NOMO-1 treated with DMSO at 0.1 percent for 48 hours (cell line): ENCODE measurements at regions not wholly inside any gene's neighbourhood (a gene's known extent, or its start where the extent isn't known, plus 50 kb on each side); places are given as distances from the start of the nearest gene placed in this dataset.

Experiments
- DNase-seq: peaks from one replicate; lab custom pipeline; 2025; ENCODE audit not compliant: unreplicated experiment; lab: John Stamatoyannopoulos, UW

DNA sequence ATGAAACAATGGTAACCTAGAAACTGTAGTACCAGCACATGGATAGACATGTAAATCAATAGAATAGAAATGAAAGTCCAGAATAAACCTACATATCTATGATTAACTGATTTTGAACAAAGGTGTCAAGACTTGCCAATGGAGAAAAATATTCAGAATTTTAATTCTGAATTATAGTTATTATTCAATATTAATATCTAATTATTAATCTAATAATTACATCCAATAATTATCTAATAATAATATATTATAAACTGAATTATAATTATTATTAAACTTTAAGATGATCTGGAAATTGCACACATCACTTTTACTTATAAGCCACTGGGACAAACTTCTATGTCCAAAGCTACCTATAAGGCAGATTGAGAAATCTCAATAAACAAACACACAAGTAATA, 1365.2 kb upstream of the ADGRL3 start:
- DNase-seq, result no peak

DNA sequence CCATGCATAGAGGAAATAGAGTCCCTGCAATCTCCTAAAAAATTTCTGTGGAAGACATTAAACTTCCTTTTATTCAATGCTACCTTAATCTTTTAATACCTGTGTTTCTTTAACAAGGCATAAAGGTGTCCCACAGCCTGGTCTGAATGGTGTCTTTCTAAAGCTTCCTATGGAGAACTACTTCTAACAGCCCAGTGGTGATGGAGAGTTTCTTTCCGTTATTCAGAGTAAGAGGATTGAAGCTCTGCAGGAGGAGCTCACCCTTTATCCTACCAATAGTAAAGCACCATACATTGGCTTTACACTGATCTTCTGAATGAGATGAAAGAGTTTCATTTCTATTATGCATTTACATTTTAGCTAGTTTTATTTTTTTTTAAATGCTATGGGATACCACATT, 1362.4 kb upstream of the ADGRL3 start:
- no peak for DNase-seq

DNA sequence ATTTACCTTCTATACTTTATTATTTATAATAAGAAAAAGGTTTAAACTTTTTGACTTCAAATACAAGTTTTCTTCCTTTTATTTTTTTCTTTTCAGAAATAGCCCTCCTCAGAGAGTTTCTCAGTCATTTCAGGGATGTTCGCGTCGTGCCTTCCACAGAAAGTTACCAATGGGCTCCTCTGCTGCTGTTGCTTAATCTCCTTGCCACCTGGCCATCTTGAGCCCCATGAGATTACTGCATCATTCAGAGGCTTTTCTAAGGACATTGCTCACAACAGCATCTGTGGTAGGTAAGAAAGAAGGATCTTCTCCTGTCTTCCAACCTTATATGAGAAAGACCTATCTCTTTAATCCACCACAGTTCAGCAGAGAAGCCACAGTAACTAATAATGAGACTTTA, 1361.9 kb upstream of the ADGRL3 start:
- no peak for DNase-seq

DNA sequence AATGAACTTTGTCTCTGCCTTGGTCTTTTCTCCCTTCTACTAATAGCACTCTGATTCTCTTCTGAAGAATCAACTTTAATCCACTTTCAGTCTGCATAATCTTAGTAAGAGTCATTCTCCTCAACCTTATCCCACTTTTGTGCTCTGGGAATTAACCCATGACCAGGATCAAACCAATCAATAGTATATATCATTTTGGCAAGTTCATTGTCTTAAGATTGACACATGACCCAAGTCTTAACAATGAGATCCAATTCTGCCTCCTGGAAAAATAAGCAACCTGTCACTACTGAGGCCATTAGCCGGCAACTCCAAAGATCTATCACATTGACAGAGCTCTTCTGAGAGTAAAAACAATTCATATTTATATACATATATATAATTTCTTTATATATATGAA, 1358.4 kb upstream of the ADGRL3 start:
- DNase-seq, result no peak

DNA sequence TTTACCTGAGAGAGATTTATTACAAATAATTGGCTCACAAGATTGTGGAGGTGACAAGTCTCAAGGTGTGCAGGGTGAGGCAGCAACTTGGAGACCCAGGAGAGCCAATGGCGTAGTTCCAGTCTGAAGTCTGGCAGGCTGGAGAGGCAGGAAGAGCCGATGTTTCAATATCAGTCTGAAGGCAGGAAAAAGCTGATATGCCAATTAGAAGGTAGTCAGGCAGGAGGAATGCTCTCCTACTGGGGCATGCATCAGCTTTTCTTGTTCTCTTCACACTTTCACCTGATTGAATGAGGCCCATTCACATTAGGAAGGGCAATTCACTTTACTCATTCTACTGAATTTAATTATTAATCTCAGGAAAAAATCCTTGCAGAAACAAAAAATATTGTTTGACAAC, 1351.7 kb upstream of the ADGRL3 start:
- no peak for DNase-seq

DNA sequence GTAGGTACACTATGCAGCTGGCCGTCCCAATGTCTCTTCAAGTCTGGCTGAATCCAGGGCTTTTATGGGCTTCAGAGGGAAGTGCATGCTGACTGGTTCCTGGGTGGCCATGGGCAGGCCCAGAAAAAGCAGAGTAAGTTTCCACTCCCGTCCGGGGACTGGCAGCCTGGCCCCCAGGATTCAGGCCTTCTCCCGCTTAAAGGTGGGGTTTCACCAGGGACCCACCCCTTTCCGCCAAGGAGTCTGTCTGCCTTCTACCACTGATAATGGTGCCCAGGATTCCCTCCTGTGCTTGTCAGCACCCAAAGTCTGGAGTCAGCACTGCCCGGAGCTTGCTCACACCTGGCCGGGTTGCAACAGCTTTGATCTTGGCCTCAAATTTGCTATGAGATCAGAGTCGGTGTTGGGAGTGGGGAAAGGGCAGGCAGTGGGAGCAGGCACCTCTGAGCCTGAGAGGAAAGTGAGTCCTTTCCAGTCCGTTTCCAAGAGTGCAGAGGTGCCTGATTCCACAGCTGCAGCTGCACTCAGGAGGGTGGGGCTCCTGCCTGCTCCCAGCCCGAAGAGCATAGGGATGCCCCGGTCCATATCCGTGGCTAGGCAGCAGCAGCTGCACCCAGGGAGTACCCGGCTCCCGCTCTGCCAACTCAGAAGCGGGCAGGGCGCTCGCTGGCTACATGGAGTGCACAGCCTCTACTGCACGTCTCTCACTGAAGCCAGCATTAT, 1344.3 kb upstream of the ADGRL3 start:
- no peak for DNase-seq

DNA sequence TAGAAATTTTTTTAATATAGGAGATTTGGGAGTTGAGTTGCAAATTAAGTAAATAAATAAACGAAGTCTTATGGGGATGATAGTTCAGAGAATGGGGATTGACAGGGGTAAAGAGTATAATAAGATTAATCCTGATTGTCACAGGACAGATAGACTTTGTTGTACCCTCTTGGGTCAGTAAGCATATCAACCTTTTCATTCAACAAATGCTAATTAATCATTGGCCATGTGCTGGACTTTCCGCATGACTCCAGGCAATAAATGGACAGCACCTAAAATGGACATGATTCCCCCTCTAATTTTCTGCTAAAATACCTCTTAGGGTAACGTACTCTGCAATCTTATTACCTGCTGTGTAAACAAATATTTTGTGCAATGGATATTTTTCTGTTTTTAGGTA, 1331.1 kb upstream of the ADGRL3 start:
- DNase-seq, result no peak

DNA sequence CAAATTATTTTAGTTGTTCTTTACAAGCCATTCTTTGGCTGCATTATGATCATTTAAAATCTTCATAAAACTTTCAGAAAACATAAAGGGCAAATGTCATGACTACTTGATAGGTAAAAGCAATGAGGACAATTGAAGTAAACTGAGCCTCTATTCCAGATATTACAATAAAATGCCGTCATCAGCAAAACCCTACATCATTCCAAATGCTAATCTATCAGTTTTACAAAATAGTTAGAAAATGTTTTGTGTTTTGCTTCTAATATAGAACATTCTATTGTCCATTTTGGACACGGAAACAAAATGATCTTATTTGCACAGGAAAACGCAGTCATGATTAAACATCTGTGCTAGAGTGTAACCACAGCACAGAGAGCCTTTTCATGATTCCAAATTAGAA, 1330.6 kb upstream of the ADGRL3 start:
- no peak for DNase-seq

DNA sequence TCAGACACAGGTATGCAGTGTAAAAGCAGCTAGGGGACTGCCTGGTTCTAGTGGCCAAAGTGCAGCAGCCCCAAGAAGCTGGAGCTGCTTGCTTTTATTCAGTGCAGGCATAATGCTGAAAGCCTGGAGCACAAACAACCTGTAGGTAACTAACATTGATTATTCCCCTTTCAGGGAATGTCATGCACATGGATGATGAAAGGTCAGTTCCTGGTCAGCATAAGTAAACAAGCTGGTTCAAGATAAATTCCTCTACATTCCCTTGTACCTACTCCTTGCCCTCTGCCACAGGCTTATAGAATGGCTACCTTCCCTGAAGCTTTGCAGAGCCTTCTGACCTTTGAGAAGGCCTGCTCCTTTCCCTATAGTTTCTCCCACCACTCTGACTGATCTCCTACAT, 1318.5 kb upstream of the ADGRL3 start:
- DNase-seq, result no peak

DNA sequence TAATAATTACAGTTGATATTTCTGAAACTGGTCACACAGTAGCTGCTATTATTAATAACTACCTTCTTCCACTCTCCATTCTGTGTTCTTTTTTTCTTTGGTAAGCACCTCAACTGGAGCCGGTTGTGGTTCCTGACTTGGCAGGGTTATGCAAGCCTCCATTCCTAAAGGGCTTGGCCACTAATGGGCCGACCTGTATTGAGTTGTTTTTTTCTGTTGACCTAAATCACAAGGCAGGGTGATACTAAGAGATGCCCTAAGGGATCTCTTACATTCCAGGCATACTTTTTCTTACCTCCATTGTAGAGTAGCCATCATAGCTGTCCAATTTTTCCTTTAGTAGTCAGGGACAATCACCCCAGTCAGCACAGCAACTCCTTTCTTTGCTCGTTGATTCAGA, 1295.8 kb upstream of the ADGRL3 start:
- no peak for DNase-seq

DNA sequence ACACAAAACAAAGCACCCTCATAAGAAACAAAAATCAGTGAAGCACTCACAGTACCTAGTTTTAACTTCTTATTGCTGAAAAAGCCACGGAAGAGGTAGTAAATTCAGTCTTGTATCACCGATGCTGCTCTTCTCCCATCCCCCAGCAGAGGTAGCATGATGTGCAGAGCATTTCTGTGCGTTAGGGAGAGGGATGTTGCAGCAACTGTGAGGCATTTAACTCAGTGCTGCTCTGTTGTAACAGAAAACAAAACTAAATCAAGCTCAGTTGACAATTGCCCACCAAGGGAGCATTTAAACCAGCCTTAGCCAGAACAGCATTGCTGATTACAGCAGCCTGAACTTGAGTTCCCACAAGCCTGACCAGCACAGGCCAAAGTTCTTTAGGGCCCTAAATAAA, 1279.7 kb upstream of the ADGRL3 start:
- no peak for DNase-seq

DNA sequence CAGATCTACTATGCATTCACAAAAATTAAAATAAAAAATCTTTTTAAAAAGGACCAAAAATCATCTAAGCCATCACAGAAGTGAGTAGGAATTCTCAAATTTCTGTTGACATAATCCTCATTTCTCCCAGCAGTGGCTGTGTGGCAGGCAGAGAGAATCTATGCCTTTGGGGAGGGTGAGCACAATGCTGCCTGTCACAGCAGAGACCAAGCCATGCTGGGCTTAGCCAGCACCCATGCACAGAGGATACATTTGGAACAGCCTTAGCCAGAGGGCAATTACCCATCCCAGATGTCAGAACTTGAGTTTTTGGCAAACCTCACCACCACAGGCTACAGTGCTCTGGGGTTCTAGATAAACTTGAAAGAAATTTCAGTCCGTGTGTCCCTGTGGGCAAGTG, 1274.8 kb upstream of the ADGRL3 start:
- no peak for DNase-seq

DNA sequence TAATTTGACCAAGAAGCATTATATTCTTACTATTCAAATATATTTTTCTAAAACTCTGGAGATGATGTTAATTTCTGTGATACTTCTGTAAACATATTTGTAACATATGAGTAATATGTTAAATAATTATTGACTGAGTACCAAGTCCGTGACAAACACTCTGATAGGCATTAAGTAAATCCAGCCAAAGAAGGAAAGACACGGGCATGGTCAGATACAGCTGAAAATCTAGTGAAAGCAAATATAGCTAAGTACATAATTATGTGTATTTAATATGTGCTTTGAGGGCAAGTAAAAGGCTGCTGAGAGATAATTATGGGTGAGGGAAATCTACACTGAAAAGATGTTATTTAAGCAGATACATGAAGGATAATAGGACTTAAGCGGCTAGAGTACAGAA, 1263.6 kb upstream of the ADGRL3 start:
- DNase-seq, result no peak

DNA sequence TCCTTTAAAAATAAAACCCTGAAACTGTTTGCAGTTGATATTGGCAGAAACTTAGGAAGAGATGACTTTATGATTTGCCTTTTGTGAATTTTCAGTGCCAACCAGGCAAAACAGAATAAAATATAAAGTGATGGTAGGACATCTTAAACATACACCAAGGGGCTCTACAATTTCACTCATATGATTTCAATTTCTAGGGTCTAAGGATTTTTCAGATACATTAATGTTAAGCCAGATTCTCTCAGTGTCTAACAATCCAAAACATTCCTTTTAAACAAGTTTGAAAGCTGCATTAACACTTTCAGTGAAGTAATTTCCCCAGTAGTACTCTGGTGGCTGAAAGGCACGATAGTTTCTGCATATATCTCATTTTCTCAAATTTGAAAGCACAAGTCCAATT, 1262.0 kb upstream of the ADGRL3 start:
- no peak for DNase-seq

DNA sequence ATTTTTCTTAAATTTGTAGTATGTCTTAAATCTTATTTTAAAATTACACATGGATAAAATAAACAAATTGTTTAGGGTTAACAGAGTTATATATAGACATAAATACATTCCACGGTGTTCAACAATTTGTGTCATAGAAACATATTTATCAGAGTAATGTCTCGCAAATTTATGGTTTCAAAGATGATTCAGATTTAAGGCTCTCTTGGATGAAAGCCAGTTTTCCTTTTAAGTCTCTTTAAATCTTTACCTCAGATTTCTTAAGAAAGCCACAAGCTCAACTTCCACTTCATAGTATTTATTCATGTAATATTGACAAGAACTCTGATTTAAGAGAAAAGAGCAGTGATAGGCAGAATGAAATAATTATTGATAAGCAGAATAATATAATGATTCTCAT, 1254.8 kb upstream of the ADGRL3 start:
- no peak for DNase-seq

DNA sequence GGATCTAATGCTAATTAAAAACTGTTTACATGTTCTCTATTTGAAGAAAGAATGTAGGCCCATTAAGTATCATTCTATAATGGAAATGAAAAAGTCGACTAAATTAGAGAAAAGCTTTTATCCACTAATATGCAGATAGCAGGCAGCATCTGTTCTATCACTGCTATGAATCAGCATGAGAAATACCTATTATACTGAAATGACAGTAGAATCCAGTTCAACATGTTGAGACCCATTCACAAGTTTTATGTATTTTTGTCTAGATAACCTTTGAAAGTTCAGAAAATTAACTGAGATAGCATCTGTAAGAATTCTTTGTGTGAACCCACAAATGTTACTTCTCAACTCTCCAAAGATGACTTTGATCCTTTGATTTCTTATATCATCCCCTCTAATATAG, 1254.4 kb upstream of the ADGRL3 start:
- DNase-seq, result no peak

DNA sequence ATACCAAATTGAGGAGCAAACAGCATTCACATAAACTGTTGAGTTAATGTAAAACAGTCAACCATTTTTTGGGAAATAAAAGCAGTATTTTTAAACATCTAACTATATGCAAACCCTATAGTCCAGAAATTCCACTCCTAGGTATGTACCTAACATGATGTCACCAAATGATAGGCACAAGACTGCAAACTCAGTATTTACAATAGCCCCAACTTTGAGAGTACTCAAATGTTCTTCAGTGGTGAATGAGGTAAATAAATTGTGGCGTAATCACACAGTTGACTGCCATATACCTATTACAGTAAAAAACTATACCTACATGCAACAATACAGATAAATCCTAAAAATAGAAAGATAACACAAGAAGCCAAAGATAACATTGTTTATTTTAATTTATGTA, 1243.8 kb upstream of the ADGRL3 start:
- DNase-seq, result no peak

DNA sequence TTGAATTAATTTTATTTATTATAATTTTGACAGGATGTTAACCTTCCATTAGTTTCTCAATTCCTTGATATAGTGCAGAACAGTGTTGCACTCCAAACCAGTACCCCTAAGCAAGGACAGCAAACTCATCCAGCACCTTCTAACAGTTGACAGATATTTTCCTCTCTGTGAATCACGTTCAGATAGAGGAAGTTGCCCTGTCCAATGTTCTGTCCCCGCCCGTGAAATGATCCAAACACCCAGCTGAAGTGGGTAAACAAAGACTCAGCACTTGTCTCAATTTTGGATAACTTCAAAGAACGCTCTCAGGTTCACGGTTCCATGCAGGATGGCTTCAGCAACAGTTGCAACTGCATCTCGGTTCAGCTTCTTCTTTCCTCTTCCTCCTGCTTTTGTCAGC, 1240.0 kb upstream of the ADGRL3 start:
- no peak for DNase-seq

DNA sequence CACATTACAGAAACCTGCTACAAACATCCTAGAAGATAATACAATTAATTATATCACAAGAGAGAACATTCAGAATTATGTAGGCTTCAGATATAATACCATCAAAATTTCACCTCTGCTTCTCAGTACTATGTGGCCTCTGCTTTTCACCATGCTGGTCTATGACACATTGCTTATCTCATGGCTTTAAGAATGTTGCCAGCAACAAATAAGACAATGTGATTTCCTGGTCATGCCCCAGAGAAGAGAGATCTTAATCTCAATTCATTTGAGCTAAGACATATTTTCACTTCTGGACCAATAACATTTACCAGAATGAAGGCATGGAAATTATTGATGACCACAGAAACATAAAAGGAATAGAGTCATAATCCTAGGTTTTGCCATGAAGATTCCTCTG, 1233.4 kb upstream of the ADGRL3 start:
- DNase-seq, result no peak

DNA sequence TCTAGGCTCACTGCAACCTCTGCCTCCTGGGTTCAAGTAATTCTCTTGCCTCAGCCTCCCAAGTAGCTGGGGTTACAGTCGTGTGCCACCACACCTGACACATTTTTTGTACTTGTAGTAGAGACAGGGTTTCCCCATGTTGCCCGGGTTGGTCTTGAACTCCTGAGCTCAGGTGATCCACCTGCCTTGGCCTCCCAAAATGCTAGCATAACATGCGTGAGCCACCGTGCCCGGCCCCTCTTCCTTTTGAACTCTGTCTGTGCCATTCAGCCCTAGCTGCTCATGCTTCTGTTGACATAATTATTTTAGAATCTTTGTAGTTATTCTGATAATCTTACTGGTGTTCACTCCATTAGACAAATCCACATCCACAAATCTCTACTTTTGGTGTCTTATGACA, 1231.3 kb upstream of the ADGRL3 start:
- DNase-seq, result no peak

DNA sequence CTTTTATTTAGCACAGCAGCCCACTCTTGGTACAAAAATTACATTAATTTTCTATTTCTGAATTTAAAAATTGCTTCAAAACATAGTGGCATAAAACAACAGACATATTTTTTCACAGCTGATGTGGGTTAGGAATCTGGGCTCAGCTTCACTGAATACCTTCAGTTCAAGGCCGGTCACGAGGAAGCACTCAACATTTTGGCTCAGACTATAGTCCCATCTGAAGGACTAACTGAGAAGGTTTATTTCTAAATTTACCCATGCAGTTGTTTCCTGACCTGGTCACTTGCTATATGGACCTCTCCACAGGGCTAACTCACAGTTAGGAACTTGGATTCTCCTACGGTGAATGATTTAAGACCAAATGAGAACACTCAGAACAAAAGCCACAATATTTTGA, 1230.2 kb upstream of the ADGRL3 start:
- no peak for DNase-seq

DNA sequence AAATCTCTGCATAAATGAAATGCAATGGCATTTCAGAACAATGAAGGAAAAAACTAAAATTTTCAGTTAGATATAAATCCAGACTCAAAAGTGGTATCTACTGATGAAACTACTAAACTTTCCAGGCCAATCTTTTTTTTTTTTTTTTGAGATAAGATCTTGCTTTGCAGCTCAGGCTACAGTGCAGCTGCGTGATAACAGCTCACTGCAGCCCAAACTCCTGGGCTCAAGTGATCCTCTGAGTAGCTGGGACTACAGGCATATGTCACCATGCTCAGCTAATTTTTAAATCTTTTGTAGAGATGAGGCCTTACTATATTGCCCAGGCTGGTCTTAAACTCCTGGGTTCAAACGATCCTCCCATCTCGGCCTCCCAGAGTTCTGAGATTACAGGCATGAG, 1228.2 kb upstream of the ADGRL3 start:
- no peak for DNase-seq

DNA sequence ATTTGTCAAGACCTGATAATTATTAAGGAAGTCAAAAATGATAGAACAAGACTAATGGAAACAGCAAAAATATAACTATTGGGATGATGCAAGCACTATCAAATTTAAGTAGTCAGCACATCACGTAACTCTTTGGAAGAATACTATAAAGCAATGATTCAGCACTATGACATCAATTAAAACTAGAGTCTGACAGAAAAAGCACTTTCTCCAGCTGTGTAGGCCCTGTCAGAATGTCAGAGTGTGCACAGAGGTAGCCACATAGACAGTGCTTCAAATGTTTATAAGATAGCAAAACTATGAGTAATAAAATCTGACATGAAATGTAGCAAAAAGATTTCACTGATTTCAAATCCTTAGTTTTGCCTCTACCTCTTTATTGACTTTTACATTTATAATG, 1226.6 kb upstream of the ADGRL3 start:
- no peak for DNase-seq

DNA sequence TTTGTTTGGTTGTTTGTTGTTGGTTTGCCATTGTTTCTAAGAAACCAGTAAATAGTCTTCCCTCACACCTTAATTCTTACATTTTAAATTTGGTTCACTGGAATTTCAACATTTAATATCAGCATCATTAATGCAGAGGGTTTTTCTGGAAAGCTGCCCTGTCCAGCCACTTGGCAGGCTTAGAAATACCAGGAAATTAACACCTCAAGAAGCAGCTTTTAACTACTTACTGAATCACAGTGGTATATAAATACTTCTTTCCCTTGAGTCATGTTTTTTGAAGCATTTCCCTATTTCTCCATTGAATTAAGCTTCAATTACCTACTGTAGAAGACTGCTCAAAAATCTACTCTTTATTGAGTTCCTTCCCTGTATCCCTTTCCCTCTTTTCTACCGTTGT, 1221.1 kb upstream of the ADGRL3 start:
- DNase-seq, result no peak
